Renal pelvis (tissue), 1 donor: ENCODE measurements at regions not wholly inside any gene's neighbourhood (a gene's known extent, or its start where the extent isn't known, plus 50 kb on each side); places are given as distances from the start of the nearest gene placed in this dataset.
A peak's percentile ranks its signal among the peaks of the same experiment; 100 is the strongest.
"Not testable (repeated sequence)": the region's sequence is repeated elsewhere in the genome, so short reads cannot be mapped to it uniquely, and the experiment has no call there.

Experiments used
- DNase-seq: peaks from one replicate; pipeline ENCODE4 v3.0.0-alpha.2; 2013

DNA sequence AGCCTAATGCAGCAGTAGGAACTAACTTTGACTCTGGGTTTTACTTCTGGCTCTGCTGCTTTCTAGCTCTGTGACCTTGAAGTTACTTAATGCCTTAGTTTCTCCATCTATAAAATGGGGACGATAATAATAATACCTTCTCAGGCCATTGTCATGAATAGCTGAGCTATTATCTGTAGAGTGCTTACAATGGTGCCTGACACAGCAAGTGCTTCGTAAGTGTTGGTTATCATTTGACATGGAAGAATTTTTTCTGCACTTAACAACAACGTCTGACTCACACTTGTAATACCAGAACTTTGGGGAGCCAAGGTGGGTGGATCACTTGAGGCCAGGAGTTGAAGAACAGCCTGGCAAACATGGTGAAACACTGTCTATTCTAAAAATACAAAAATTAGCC is 140.5 kb downstream of the ARL4A start:
- no peak for DNase-seq

- no peak for DNase-seq
Measured at GRCh38 chr7:12831024-12831423, 143.6 kb downstream of the ARL4A start.

DNA sequence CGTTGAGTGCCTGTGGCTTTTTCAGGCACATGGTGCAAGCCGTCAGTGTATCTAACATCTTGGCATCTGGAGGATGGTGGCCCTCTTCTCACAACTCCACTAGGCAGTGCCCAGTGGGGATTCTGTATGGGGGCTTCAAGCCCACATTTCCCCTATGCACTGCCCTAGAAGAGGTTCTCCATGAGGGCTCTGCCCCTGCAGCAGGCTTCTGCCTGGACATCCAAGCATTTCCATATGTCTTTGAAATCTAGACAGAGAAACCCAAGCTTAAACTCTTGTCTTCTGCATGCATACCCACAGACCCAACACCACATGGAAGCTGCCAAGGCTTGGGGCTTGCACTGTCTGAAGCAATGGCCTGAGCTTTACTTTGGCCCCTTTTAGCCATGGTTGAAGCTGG is 146.4 kb downstream of the ARL4A start:
- no peak for DNase-seq

DNA sequence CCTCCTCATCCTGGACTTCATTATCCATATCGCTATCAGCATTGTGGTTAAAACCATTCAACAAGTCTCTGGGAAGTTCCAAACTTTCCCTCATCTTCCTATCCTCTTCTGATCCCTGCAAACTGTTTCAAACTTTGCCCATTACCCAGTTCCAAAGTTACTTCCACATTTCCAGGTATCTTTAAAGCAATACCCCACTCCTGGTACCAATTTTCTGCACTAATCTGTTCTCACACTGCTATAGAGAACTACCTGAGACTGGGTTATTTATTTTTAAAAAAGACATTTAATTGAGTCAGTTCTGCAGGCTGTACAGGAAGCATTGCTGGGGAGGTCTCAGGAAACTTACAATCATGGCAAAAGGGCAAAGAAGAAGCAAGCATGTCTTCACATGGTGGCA is 147.3 kb downstream of the ARL4A start:
- DNase-seq, result no peak

DNA sequence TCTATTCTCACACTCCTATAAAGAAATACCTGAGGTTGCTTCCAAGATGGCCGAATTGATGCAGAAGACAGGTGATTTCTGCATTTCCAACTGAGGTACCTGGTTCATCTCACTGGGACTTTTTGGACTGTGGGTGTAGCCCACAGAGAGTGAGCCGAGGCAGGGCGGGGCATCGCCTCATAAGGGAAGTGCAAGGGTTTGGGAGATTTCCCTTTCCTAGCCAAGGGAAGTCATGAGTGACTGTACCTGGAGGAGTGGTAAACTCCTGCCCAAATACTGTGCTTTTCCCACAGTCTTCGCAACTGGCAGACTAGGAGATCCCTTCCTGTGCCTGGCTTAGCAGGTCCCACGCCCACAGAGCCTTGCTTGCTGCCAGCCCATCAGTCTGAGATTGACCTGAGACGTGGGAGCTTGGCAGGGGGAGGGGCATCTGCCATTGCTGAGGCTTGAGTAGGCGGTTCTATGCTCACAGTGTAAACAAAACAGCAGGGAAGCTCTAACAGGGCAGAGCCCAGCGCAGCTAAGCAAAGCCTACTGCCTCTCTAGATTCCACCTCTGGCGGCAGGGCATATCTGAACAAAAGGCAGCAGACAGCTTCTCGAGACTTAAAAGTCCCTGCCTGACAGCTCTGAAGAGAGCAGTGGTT is 152.2 kb downstream of the ARL4A start:
- no peak for DNase-seq

GRCh38 chr7:12844732-12845131 is 157.3 kb downstream of the ARL4A start:
- not testable (repeated sequence) for DNase-seq

- DNase-seq, result no peak
Measured at GRCh38 chr7:12847001-12847400, 159.6 kb downstream of the ARL4A start.

- DNase-seq, result no peak
Measured at GRCh38 chr7:12851142-12851541, 163.7 kb downstream of the ARL4A start.

DNA sequence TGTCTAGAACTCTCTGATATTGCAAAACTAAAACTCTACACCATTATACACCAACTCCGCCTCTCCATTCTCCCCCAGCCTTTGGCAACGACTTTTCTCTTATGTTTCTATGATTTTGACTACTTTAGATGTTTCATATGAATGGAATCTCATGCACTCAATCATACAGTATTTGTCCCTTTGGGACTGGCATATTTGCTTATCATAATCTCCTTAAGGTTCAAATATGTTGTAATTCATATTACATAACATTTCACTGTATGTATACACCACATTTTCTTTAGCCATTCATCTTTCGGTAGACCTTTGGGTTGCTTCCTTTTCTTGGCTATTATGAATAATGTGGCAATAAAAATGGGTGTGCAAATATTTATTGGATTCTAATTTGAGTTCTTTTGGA is 164.4 kb downstream of the ARL4A start:
- no peak for DNase-seq

GRCh38 chr7:12855036-12855435 is 167.6 kb downstream of the ARL4A start:
- DNase-seq, result no peak

GRCh38 chr7:12859761-12860160 is 172.3 kb downstream of the ARL4A start:
- no peak for DNase-seq

- DNase-seq, result no peak
Measured at GRCh38 chr7:12861070-12861469, 173.6 kb downstream of the ARL4A start.

GRCh38 chr7:12862146-12862545 is 174.7 kb downstream of the ARL4A start:
- no peak for DNase-seq

GRCh38 chr7:12864470-12865046 is 177.1 kb downstream of the ARL4A start:
- no peak for DNase-seq

DNA sequence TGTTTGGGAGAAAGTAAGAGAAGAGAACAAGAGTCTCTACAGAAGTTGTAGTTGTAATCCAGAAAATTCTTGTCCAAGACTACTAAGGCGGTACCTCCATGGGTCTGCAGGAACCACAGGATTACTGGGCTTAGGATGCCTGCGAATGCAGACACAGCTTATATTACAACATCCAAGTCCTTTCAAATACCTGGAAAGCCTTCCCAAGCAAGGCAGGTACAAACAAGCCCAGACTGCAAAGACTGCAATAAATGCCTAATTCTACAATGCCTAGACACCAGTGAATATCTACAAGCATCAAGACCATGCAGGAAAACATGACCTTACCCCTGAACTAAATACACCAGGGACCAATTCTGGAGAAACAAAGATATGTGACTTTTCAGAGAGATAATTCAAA is 178.2 kb downstream of the ARL4A start:
- no peak for DNase-seq

- DNase-seq, result peak; percentile 36
Measured at GRCh38 chr7:12866207-12866606, 178.8 kb downstream of the ARL4A start.

DNA sequence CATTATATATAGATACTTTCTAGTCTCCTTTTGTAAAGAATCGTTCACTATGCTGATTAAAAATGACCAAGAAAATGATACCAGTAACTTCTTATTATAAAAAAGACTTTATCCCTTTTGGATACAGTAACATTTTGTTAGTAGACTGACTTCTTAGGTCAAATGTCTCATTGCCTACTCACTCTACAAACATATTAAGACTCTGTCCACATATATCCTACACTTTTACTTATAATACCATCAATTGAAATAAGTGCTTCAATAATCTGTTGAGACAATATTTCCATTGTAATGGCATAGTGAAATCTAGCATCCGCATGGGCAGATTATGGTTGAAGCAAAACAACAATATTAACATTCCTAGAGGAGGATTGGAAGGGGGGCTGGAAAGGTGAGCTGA is 180.6 kb downstream of the ARL4A start:
- DNase-seq, result no peak

GRCh38 chr7:12870219-12870618 is 182.8 kb downstream of the ARL4A start:
- DNase-seq, result no peak

GRCh38 chr7:12872487-12872886 is 185.1 kb downstream of the ARL4A start:
- DNase-seq, result no peak

- DNase-seq, result no peak
Measured at GRCh38 chr7:12873571-12873970, 186.1 kb downstream of the ARL4A start.

DNA sequence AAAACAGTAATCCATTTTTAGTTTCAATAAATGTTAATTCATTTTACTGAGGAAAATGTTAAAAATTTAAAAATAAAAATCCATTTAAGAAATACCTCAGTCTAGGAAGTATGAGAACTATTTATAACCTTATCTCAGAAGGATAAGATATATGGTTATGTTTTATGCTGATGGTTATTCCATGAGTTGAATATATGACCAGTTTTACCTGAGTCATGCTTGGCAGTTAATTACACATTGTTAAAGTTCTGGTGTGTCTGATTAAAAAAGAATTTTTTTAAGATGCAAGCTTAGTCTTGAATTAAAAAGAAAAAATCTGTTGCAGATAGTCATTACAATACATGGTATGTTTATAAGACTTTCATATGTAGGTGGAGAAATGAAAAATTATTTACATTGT is 191.7 kb downstream of the ARL4A start:
- DNase-seq, result no peak

- DNase-seq, result no peak
Measured at GRCh38 chr7:12881712-12882111, 194.3 kb downstream of the ARL4A start.

DNA sequence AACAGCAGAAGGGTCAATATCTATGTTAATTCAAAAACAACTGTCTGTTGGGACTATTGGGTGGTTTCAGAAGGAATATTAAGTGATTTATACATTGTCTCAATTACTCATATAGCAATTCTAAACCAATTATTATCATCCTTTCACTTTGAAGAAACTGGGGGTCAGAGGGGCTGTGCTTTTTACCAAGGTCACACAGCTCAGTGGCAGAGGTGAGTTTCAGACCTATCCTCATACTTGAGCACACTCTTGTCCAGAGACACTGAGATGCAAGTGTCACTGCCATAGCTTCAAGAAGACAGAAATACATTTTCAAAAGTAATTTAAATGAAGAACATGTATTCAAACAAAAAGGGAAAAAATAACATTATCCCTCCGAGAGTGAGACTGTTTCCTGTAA is 195.3 kb downstream of the ARL4A start:
- DNase-seq, result no peak

- no peak for DNase-seq
Measured at GRCh38 chr7:12884033-12884432, 196.6 kb downstream of the ARL4A start.
